GM12878 (cell line): ENCODE measurements at regions not wholly inside any gene's neighbourhood (a gene's known extent, or its start where the extent isn't known, plus 50 kb on each side); places are given as distances from the start of the nearest gene placed in this dataset.
"Not testable (repeated sequence)": the region's sequence is repeated elsewhere in the genome, so short reads cannot be mapped to it uniquely, and the experiment has no call there.

ENCODE experiments used
- ATAC-seq: fragments of 200-7000 bp; cut with Tn5 transposase; 3 replicates; pipeline ENCODE4 v1.9.1; 2020; ENCODE audit warnings: mild to moderate bottlenecking, moderate library complexity
- BruUV-seq: library from RNA; stranded (reverse); fragments of 400-500 nt; replicated peaks from 2 replicates; lab custom pipeline; 2021; lab: Mats Ljungman, UMichigan
- CTCF ChIA-PET: fragments of 300-600 bp; sonication (Branson Sonifier 250); formaldehyde crosslinking; extraction: SDS; loops from one replicate; lab custom pipeline; 2021; ENCODE audit warnings: inconsistent platforms; lab: Yijun Ruan, JAX
- POLR2A ChIA-PET: fragments of 350-600 bp; formaldehyde crosslinking; extraction: SDS; loops from one replicate; lab custom pipeline; 2021; ENCODE audit warnings: inconsistent platforms; lab: Charles Lee
- RAD21 ChIA-PET: fragments of 300-600 bp; sonication (Branson Sonifier 250); formaldehyde crosslinking; loops from one replicate; lab custom pipeline; 2023; ENCODE audit warnings: antibody characterized with exemption; ENCODE audit not compliant: unreplicated experiment; lab: Charles Lee
- SMC1A ChIA-PET: fragments of 300-600 bp; sonication (Branson Sonifier 250); formaldehyde crosslinking; loops from one replicate; lab custom pipeline; 2023; ENCODE audit not compliant: unreplicated experiment, uncharacterized antibody; lab: Charles Lee
- DNase-seq: peaks from one replicate; pipeline ENCODE4 v3.0.0-alpha.2; 2011; ENCODE audit warnings: low read depth, low spot score
- FAIRE-seq: peaks from 3 replicates; lab custom pipeline; 2011; peaks lifted over from hg19 to GRCh38; lab: Jason Lieb, UNC
- H2AFZ ChIP-seq: 2 replicates; pipeline ENCODE4 v1.6.0; 2011; ENCODE audit warnings: low read depth, low read length, control low read depth; ENCODE audit not compliant: control insufficient read depth
- H3K27ac ChIP-seq: 2 replicates; pipeline ENCODE4 v1.5.1; 2011; ENCODE audit warnings: control low read depth; ENCODE audit not compliant: control insufficient read depth, insufficient read depth
- H3K27me3 ChIP-seq, 2 experiments: replicated peaks in 1 of 2; 2 replicates each; pipeline versions ENCODE4 v1.6.0 to v1.6.1; 2011; ENCODE audit warnings: low read length in 1 of 2; ENCODE audit not compliant: control insufficient read depth in 2 of 2, insufficient read depth in 2 of 2
- H3K36me3 ChIP-seq, 2 experiments: 2 replicates each; pipeline ENCODE4 v1.5.1; 2011; ENCODE audit warnings: low read length in 1 of 2; ENCODE audit not compliant: control insufficient read depth in 2 of 2, insufficient read depth in 2 of 2
- H3K4me1 ChIP-seq: 2 replicates; pipeline ENCODE4 v1.6.1; 2011; ENCODE audit warnings: mild to moderate bottlenecking, low read length, moderate library complexity, mixed read lengths; ENCODE audit not compliant: control insufficient read depth, insufficient read depth
- H3K4me2 ChIP-seq: 2 replicates; pipeline ENCODE4 v1.6.0; 2011; ENCODE audit warnings: control low read depth; ENCODE audit not compliant: control insufficient read depth, insufficient read depth
- H3K4me3 ChIP-seq: fragments of 200-600 bp; sonication (generic); 2 replicates; pipeline ENCODE4 v1.5.1; 2016
- H3K79me2 ChIP-seq: 2 replicates; pipeline ENCODE4 v1.6.0; 2011; ENCODE audit warnings: low read length; ENCODE audit not compliant: control insufficient read depth, insufficient read depth
- H3K9ac ChIP-seq: 2 replicates; pipeline ENCODE4 v1.8.0; 2011; ENCODE audit warnings: low read length, control low read depth, mixed read lengths; ENCODE audit not compliant: control insufficient read depth, insufficient read depth
- H3K9me3 ChIP-seq: replicated peaks from 3 replicates; pipeline ENCODE4 v1.5.1; 2011; ENCODE audit warnings: mild to moderate bottlenecking, low read length; ENCODE audit not compliant: control insufficient read depth, insufficient read depth
- H4K20me1 ChIP-seq: 2 replicates; pipeline ENCODE4 v1.6.0; 2011; ENCODE audit not compliant: control insufficient read depth, insufficient read depth
- CHD4 ChIP-seq: fragments of 200-600 bp; sonication (generic); IDR thresholded peaks from 2 replicates; pipeline ENCODE4 v1.6.1; 2016; ENCODE audit warnings: mild to moderate bottlenecking
- FOXM1 ChIP-seq: IDR thresholded peaks from 2 replicates; pipeline ENCODE4 v1.6.1; 2012; ENCODE audit warnings: low read depth, mild to moderate bottlenecking, inconsistent platforms, low read length, moderate library complexity
- MYC ChIP-seq: IDR thresholded peaks from 2 replicates; pipeline ENCODE4 v1.6.1; 2011; ENCODE audit warnings: mild to moderate bottlenecking, low read length, moderate library complexity, inconsistent platforms; ENCODE audit not compliant: insufficient read depth, insufficient replicate concordance, insufficient read length, severe bottlenecking
- NFXL1 ChIP-seq: fragments of 450-650 bp; IDR thresholded peaks from 2 replicates; pipeline ENCODE4 v1.6.1; 2017; ENCODE audit warnings: antibody characterized with exemption, mild to moderate bottlenecking, borderline replicate concordance
- RCOR1 ChIP-seq: conservative IDR thresholded peaks from 2 replicates; pipeline ENCODE4 v1.6.1; 2012; ENCODE audit warnings: low read depth, low read length, improper control_type of control experiment
- RFX5 ChIP-seq: IDR thresholded peaks from 2 replicates; pipeline ENCODE4 v1.6.1; 2011; ENCODE audit warnings: low read depth, low read length, improper control_type of control experiment
- SMC3 ChIP-seq: IDR thresholded peaks from 2 replicates; pipeline ENCODE4 v1.6.1; 2011; ENCODE audit warnings: low read length, improper control_type of control experiment, borderline replicate concordance
- SREBF2 ChIP-seq: IDR thresholded peaks from 2 replicates; pipeline ENCODE4 v1.6.1; 2012; ENCODE audit warnings: mild to moderate bottlenecking, low read length
- ZBED1 ChIP-seq: IDR thresholded peaks from 2 replicates; pipeline ENCODE4 v1.6.1; 2016; ENCODE audit warnings: borderline replicate concordance
- ZNF384 ChIP-seq: IDR thresholded peaks from 2 replicates; pipeline ENCODE4 v1.6.1; 2012; ENCODE audit warnings: low read depth, mild to moderate bottlenecking, low read length, improper control_type of control experiment, borderline replicate concordance
- WGBS: methylation state at CpG from one replicate; pipeline ENCODE4 v1.1.6; 2016; ENCODE audit warnings: low lambda C conversion rate; ENCODE audit not compliant: insufficient replicate concordance, insufficient coverage; ENCODE audit errors: missing lambda C conversion rate; 5-methylcytosine and 5-hydroxymethylcytosine counted together
- in situ Hi-C: fragments of 300-500 bp; cut with MboI; formaldehyde crosslinking; loops from 9 replicates; pipeline ENCODE4 v1.14.3; 2018; ENCODE audit warnings: mixed read lengths
- intact Hi-C: fragments of 100-400 bp; cut with micrococcal nuclease; formaldehyde crosslinking; loops from one replicate; pipeline ENCODE4 v1.14.2; 2022; ENCODE audit not compliant: unreplicated experiment
- TF ChIP-seq, protein P1 (sequence below): fragments of 450-650 bp; formaldehyde crosslinking; IDR thresholded peaks from 2 replicates; pipeline ENCODE4 v1.4.0; 2022; ENCODE audit warnings: mild to moderate bottlenecking, moderate library complexity
- TF ChIP-seq, protein P2 (sequence below): fragments of 450-650 bp; IDR thresholded peaks from 2 replicates; pipeline ENCODE4 v1.6.1; 2016; ENCODE audit warnings: mild to moderate bottlenecking
- TF ChIP-seq, protein P3 (sequence below): fragments of 450-650 bp; IDR thresholded peaks from 2 replicates; pipeline ENCODE4 v1.6.1; 2016; ENCODE audit warnings: mild to moderate bottlenecking

DNA sequence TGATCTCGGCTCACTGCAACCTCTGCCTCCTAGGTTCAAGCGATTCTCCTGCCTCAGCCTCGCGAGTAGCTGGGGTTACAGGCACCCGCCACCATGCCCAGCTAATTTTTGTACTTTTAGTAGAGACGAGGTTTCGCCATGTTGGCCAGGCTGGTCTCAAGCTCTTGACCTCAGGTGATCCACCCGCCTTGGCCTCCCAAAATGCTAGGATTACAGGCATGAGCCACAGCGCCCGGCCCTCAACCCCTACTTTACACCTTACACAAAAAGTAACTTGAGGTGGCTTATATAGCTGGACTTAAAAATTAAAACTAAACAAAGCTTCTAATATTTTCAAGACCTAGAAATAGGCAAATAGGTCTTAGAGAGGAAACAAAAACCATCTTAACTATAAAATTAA, 524.0 kb upstream of the FAM174A start:
- in situ Hi-C loops, H3K27ac ChIP-seq, H3K36me3 ChIP-seq, H3K4me1 ChIP-seq, FAIRE-seq, BruUV-seq, H4K20me1 ChIP-seq, POLR2A ChIA-PET, H3K4me2 ChIP-seq, intact Hi-C loops, H3K9ac ChIP-seq, RAD21 ChIA-PET, H2AFZ ChIP-seq, ATAC-seq, DNase-seq, H3K79me2 ChIP-seq, H3K4me3 ChIP-seq, H3K9me3 ChIP-seq, H3K27me3 ChIP-seq: not testable (repeated sequence)
- CTCF ChIA-PET: interaction anchor here (0.5 to 0.7 kb wide), 2 partner anchors 33 to 120 kb away, joined by 3 read pairs; no protein-coding TSS in a partner anchor
- SMC1A ChIA-PET: interaction anchor here (1.2 kb wide), 1 partner anchor 22 kb away, joined by 4 read pairs; no protein-coding TSS in a partner anchor
- WGBS: 34% methylated on average over 10 of the region's 10 CpGs

DNA sequence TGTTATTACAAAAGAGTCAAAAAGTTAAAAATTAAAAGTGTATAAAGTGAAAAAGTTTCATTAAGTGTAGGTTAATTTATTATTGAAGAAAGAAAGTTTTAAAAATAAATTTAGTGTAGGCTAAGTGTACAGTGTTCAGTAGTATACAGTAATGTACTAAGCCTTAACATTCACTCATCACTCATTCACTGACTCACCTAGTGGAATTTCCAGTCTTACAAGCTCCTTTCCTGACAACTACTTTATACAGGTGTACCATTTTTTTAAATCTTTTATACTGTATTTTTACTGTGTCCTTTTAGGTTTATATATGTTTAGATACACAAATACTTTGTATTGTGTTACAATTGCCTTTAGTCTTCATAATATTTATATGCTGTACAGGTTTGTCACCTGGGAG, 530.2 kb upstream of the FAM174A start:
- no peaks in the 10 kb centered on the region for H3K4me1 ChIP-seq
- no peak overlapping the region for H3K4me3 ChIP-seq
- ChIA-PET POLR2A (no interaction called here), CTCF (no interaction called here), SMC1A (no interaction called here), RAD21 (no interaction called here)
- H3K27ac ChIP-seq: no peak overlapping the region
- no peak for ATAC-seq
- intact Hi-C loops: no loop called here
- H3K27me3 ChIP-seq: no peaks in the 10 kb centered on the region
- no peaks in the 10 kb centered on the region for H3K36me3 ChIP-seq
- no peaks in the 10 kb centered on the region for H3K9me3 ChIP-seq
- H3K9ac ChIP-seq: no peak overlapping the region
- DNase-seq: no peak
- BruUV-seq: no TSS peak
- no peak for TF ChIP-seq RCOR1
- no peak for TF ChIP-seq SMC3
- no peak for TF ChIP-seq ZBED1
- TF ChIP-seq, protein P1, sequence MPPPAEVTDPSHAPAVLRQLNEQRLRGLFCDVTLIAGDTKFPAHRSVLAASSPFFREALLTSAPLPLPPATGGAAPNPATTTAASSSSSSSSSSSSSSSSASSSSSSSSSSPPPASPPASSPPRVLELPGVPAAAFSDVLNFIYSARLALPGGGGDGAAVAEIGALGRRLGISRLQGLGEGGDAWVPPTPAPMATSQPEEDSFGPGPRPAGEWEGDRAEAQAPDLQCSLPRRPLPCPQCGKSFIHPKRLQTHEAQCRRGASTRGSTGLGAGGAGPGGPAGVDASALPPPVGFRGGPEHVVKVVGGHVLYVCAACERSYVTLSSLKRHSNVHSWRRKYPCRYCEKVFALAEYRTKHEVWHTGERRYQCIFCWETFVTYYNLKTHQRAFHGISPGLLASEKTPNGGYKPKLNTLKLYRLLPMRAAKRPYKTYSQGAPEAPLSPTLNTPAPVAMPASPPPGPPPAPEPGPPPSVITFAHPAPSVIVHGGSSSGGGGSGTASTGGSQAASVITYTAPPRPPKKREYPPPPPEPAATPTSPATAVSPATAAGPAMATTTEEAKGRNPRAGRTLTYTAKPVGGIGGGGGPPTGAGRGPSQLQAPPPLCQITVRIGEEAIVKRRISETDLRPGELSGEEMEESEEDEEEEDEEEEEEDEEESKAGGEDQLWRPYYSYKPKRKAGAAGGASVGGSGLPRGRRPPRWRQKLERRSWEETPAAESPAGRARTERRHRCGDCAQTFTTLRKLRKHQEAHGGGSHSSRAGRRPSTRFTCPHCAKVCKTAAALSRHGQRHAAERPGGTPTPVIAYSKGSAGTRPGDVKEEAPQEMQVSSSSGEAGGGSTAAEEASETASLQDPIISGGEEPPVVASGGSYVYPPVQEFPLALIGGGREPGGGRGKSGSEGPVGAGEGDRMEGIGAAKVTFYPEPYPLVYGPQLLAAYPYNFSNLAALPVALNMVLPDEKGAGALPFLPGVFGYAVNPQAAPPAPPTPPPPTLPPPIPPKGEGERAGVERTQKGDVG: no peak
- no peak for TF ChIP-seq CHD4
- no peak for TF ChIP-seq RFX5
- no peak for TF ChIP-seq FOXM1
- TF ChIP-seq SREBF2: no peak
- TF ChIP-seq ZNF384: no peak
- TF ChIP-seq MYC: no peak
- TF ChIP-seq NFXL1: no peak
- TF ChIP-seq, protein P2, sequence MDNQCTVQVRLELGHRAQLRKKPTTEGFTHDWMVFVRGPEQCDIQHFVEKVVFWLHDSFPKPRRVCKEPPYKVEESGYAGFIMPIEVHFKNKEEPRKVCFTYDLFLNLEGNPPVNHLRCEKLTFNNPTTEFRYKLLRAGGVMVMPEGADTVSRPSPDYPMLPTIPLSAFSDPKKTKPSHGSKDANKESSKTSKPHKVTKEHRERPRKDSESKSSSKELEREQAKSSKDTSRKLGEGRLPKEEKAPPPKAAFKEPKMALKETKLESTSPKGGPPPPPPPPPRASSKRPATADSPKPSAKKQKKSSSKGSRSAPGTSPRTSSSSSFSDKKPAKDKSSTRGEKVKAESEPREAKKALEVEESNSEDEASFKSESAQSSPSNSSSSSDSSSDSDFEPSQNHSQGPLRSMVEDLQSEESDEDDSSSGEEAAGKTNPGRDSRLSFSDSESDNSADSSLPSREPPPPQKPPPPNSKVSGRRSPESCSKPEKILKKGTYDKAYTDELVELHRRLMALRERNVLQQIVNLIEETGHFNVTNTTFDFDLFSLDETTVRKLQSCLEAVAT: no peak
- TF ChIP-seq, protein P3, sequence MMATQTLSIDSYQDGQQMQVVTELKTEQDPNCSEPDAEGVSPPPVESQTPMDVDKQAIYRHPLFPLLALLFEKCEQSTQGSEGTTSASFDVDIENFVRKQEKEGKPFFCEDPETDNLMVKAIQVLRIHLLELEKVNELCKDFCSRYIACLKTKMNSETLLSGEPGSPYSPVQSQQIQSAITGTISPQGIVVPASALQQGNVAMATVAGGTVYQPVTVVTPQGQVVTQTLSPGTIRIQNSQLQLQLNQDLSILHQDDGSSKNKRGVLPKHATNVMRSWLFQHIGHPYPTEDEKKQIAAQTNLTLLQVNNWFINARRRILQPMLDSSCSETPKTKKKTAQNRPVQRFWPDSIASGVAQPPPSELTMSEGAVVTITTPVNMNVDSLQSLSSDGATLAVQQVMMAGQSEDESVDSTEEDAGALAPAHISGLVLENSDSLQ: no peak
- FAIRE-seq: no peak
- H3K4me2 ChIP-seq: no peak overlapping the region
- no peak overlapping the region for H2AFZ ChIP-seq
- in situ Hi-C loops: no loop called here
- no peaks in the 10 kb centered on the region for H3K79me2 ChIP-seq
- H4K20me1 ChIP-seq: no peaks in the 10 kb centered on the region
